Mesendoderm (in vitro differentiated cells): ENCODE measurements at regions not wholly inside any gene's neighbourhood (a gene's known extent, or its start where the extent isn't known, plus 50 kb on each side); places are given as distances from the start of the nearest gene placed in this dataset.

Experiments
- DNase-seq: peaks from one replicate; pipeline ENCODE4 v3.0.0; 2013
- H2AK5ac ChIP-seq: 2 replicates; pipeline ENCODE4 v1.6.1; 2013; ENCODE audit warnings: low read length, inconsistent platforms
- H2BK120ac ChIP-seq: 2 replicates; pipeline ENCODE4 v1.6.1; 2013; ENCODE audit warnings: low read depth, mild to moderate bottlenecking, low read length, moderate library complexity, mixed read lengths
- H2BK15ac ChIP-seq: replicated peaks from 2 replicates; pipeline ENCODE4 v1.6.1; 2013; ENCODE audit warnings: low read depth, mild to moderate bottlenecking, moderate library complexity
- H2BK5ac ChIP-seq: 2 replicates; pipeline ENCODE4 v1.6.1; 2013; ENCODE audit warnings: low read length, inconsistent platforms
- H3K18ac ChIP-seq: 2 replicates; pipeline ENCODE4 v1.6.1; 2013; ENCODE audit warnings: mild to moderate bottlenecking, low read length, mixed read lengths
- H3K23ac ChIP-seq: one replicate; pipeline ENCODE4 v1.6.1; 2013; ENCODE audit warnings: low read length
- H3K27ac ChIP-seq: 2 replicates; pipeline ENCODE4 v1.5.1; 2013; ENCODE audit warnings: low read depth, mild to moderate bottlenecking, inconsistent platforms, low read length, moderate library complexity
- H3K27me3 ChIP-seq: 2 replicates; pipeline ENCODE4 v1.6.1; 2013; ENCODE audit warnings: low read length, control low read depth, mild to moderate bottlenecking, inconsistent platforms; ENCODE audit not compliant: insufficient read depth, poor library complexity
- H3K36me3 ChIP-seq: 2 replicates; pipeline ENCODE4 v1.6.1; 2013; ENCODE audit warnings: low read length, inconsistent platforms; ENCODE audit not compliant: control insufficient read depth, insufficient read depth
- H3K4ac ChIP-seq: one replicate; pipeline ENCODE4 v1.6.1; 2013; ENCODE audit warnings: low read depth, mild to moderate bottlenecking, low read length, moderate library complexity
- H3K4me1 ChIP-seq: 2 replicates; pipeline ENCODE4 v1.6.1; 2013; ENCODE audit warnings: low read depth, low read length, inconsistent platforms; ENCODE audit not compliant: control insufficient read depth
- H3K4me2 ChIP-seq: 2 replicates; pipeline ENCODE4 v1.6.1; 2013; ENCODE audit warnings: low read length
- H3K4me3 ChIP-seq: 2 replicates; pipeline ENCODE4 v1.5.1; 2013; ENCODE audit warnings: mild to moderate bottlenecking, low read length
- H3K56ac ChIP-seq: one replicate; pipeline ENCODE4 v1.6.1; 2013; ENCODE audit warnings: low read length
- H3K79me1 ChIP-seq: 2 replicates; pipeline ENCODE4 v1.6.1; 2013; ENCODE audit warnings: low read length, inconsistent platforms
- H3K79me2 ChIP-seq: 2 replicates; pipeline ENCODE4 v1.6.1; 2013; ENCODE audit warnings: mild to moderate bottlenecking, low read length; ENCODE audit not compliant: control insufficient read depth, insufficient read depth
- H3K9ac ChIP-seq: 2 replicates; pipeline ENCODE4 v1.6.1; 2013; ENCODE audit warnings: low read length, inconsistent platforms
- H4K5ac ChIP-seq: one replicate; pipeline ENCODE4 v1.6.1; 2013; ENCODE audit warnings: low read length
- H4K8ac ChIP-seq: one replicate; pipeline ENCODE4 v1.6.1; 2013; ENCODE audit warnings: low read depth, mild to moderate bottlenecking, control low read depth, low read length, moderate library complexity
- WGBS: extraction: QIAGEN DNeasy Blood & Tissue Kit; methylation state at CpG from one replicate; pipeline ENCODE4 v1.1.7; 2013; ENCODE audit warnings: low lambda C conversion rate, missing lambda C conversion rate; ENCODE audit not compliant: insufficient coverage; ENCODE audit errors: extremely low coverage; 5-methylcytosine and 5-hydroxymethylcytosine counted together

- Histone ChIP-seq H3K4me2 (no peak overlapping the region), H3K9ac (no peak overlapping the region), H4K8ac (no peak overlapping the region), H3K56ac (no peak overlapping the region), H3K36me3 (no peaks in the 10 kb centered on the region), H3K27me3 (no peaks in the 10 kb centered on the region), H2BK5ac (no peak overlapping the region), H4K5ac (no peak overlapping the region), H3K23ac (no peak overlapping the region), H3K27ac (no peak overlapping the region), H3K4ac (no peak overlapping the region), H3K79me1 (no peaks in the 10 kb centered on the region), H3K4me3 (no peak overlapping the region), H2BK120ac (no peak overlapping the region), H3K4me1 (peaks cover 8% of the 10 kb centered on the region), H2BK15ac (no peak overlapping the region), H3K18ac (no peak overlapping the region), H3K79me2 (no peaks in the 10 kb centered on the region), H2AK5ac (no peak overlapping the region)
- WGBS = no CpG with 5 or more reads among the region's 12 CpGs
- DNase-seq = no peak
These were observed 75.5 kb upstream of the UNC5A start for GRCh38 chr5:176734756-176735342.

- no peak for DNase-seq
- no peak overlapping the region for H2BK15ac ChIP-seq
- H4K8ac ChIP-seq = no peak overlapping the region
- H2BK120ac ChIP-seq = no peak overlapping the region
- H3K79me2 ChIP-seq = no peaks in the 10 kb centered on the region
- no peaks in the 10 kb centered on the region for H3K27me3 ChIP-seq
- H3K4me2 ChIP-seq = no peak overlapping the region
- H4K5ac ChIP-seq = no peak overlapping the region
- no peak overlapping the region for H3K4me3 ChIP-seq
- no peaks in the 10 kb centered on the region for H3K79me1 ChIP-seq
- H2BK5ac ChIP-seq = no peak overlapping the region
- no peak overlapping the region for H3K23ac ChIP-seq
- peaks cover 8% of the 10 kb centered on the region for H3K4me1 ChIP-seq
- H2AK5ac ChIP-seq = no peak overlapping the region
- no peak overlapping the region for H3K4ac ChIP-seq
- no peak overlapping the region for H3K18ac ChIP-seq
- no CpG with 5 or more reads among the region's 16 CpGs for WGBS
- H3K56ac ChIP-seq = no peak overlapping the region
- no peaks in the 10 kb centered on the region for H3K36me3 ChIP-seq
- no peak overlapping the region for H3K9ac ChIP-seq
- no peak overlapping the region for H3K27ac ChIP-seq
These were observed 74.7 kb upstream of the UNC5A start for GRCh38 chr5:176735383-176736265.

GRCh38 chr5:176736301-176736930 lies 73.9 kb upstream of the UNC5A start:
- no peak for DNase-seq
- H3K79me2 ChIP-seq = no peaks in the 10 kb centered on the region
- no CpG with 5 or more reads among the region's 10 CpGs for WGBS
- peak overlapping the region; percentile 25 for H2AK5ac ChIP-seq
- peak overlapping the region; percentile 37 for H3K27ac ChIP-seq
- no peak overlapping the region for H2BK5ac ChIP-seq
- no peak overlapping the region for H3K18ac ChIP-seq
- no peak overlapping the region for H3K9ac ChIP-seq
- H3K36me3 ChIP-seq = no peaks in the 10 kb centered on the region
- no peaks in the 10 kb centered on the region for H3K79me1 ChIP-seq
- no peaks in the 10 kb centered on the region for H3K27me3 ChIP-seq
- H3K23ac ChIP-seq = no peak overlapping the region
- H3K4ac ChIP-seq = no peak overlapping the region
- H2BK15ac ChIP-seq = no peak overlapping the region
- no peak overlapping the region for H3K4me3 ChIP-seq
- no peak overlapping the region for H2BK120ac ChIP-seq
- peaks cover 8% of the 10 kb centered on the region for H3K4me1 ChIP-seq
- no peak overlapping the region for H4K5ac ChIP-seq
- no peak overlapping the region for H3K4me2 ChIP-seq
- peak overlapping the region; percentile 58 for H3K56ac ChIP-seq
- H4K8ac ChIP-seq = no peak overlapping the region

- Histone ChIP-seq H3K27ac (peak overlapping the region; percentile 37), H3K79me2 (no peaks in the 10 kb centered on the region), H3K27me3 (no peaks in the 10 kb centered on the region), H3K4me3 (no peak overlapping the region), H3K56ac (peak overlapping the region; percentile 58), H2AK5ac (peak overlapping the region; percentile 25), H2BK15ac (no peak overlapping the region), H3K4me1 (peaks cover 8% of the 10 kb centered on the region), H3K36me3 (no peaks in the 10 kb centered on the region), H4K8ac (no peak overlapping the region), H3K18ac (no peak overlapping the region), H3K23ac (no peak overlapping the region), H3K9ac (no peak overlapping the region), H2BK120ac (no peak overlapping the region), H4K5ac (no peak overlapping the region), H3K79me1 (no peaks in the 10 kb centered on the region), H3K4ac (no peak overlapping the region), H2BK5ac (no peak overlapping the region), H3K4me2 (no peak overlapping the region)
- WGBS = no CpG with 5 or more reads among the region's 11 CpGs
- peak; percentile 76 for DNase-seq
These were observed 73.2 kb upstream of the UNC5A start for GRCh38 chr5:176736931-176737745.

GRCh38 chr5:176737746-176738636 lies 72.4 kb upstream of the UNC5A start:
- Histone ChIP-seq H4K5ac (no peak overlapping the region), H2BK120ac (no peak overlapping the region), H3K18ac (no peak overlapping the region), H4K8ac (no peak overlapping the region), H2AK5ac (no peak overlapping the region), H3K4ac (no peak overlapping the region), H3K4me2 (no peak overlapping the region), H3K23ac (no peak overlapping the region), H3K79me1 (no peaks in the 10 kb centered on the region), H3K4me3 (no peak overlapping the region), H3K4me1 (peaks cover 8% of the 10 kb centered on the region), H2BK5ac (no peak overlapping the region), H3K79me2 (no peaks in the 10 kb centered on the region), H3K36me3 (no peaks in the 10 kb centered on the region), H3K56ac (no peak overlapping the region), H3K9ac (no peak overlapping the region), H3K27me3 (no peaks in the 10 kb centered on the region), H2BK15ac (no peak overlapping the region), H3K27ac (no peak overlapping the region)
- WGBS = no CpG with 5 or more reads among the region's 21 CpGs
- no peak for DNase-seq
